Transverse colon (tissue), 4 donors: ENCODE measurements at regions not wholly inside any gene's neighbourhood (a gene's known extent, or its start where the extent isn't known, plus 50 kb on each side); places are given as distances from the start of the nearest gene placed in this dataset.

Experiments used
- DNase-seq: peaks from one replicate; pipeline ENCODE4 v3.0.0-alpha.2; 2019
- H3K27ac ChIP-seq, 4 donors: fragments of 200-600 bp; sonication (generic); 2 replicates each; pipeline ENCODE4 v1.5.1; 2016 to 2018; ENCODE audit warnings: inconsistent platforms in 4 of 4
- H3K27me3 ChIP-seq: fragments of 200-600 bp; sonication (generic); 2 replicates; pipeline ENCODE4 v1.5.1; 2017; ENCODE audit warnings: inconsistent platforms
- H3K36me3 ChIP-seq, 4 donors: fragments of 200-600 bp; sonication (generic); 2 replicates each; pipeline ENCODE4 v1.5.1; 2017 to 2019; ENCODE audit warnings: inconsistent platforms in 4 of 4
- H3K4me1 ChIP-seq, 4 donors: fragments of 200-600 bp; sonication (generic); 2 replicates each; pipeline ENCODE4 v1.5.1; 2017 to 2020; ENCODE audit warnings: inconsistent platforms in 4 of 4
- H3K4me3 ChIP-seq, 4 donors: fragments of 200-600 bp; sonication (generic); 1 replicate in 1 of 4; 2 replicates in 3 of 4; pipeline versions ENCODE4 v1.5.1 to v1.6.1; 2017 to 2019; ENCODE audit warnings: inconsistent platforms in 4 of 4
- H3K9me3 ChIP-seq, 2 donors: fragments of 200-600 bp; sonication (generic); 2 replicates each; pipeline ENCODE4 v1.5.1; 2017 to 2019; ENCODE audit warnings: inconsistent platforms in 2 of 2
- EP300 ChIP-seq: sonication (generic); formaldehyde crosslinking; IDR thresholded peaks from one replicate; pipeline ENCODE4 v1.6.1; 2017; ENCODE audit warnings: antibody characterized with exemption, low read depth
- POLR2A ChIP-seq: fragments of 450-650 bp; IDR thresholded peaks from one replicate; pipeline ENCODE4 v1.6.1; 2016; ENCODE audit warnings: antibody characterized with exemption, mild to moderate bottlenecking, moderate library complexity
- POLR2AphosphoS5 ChIP-seq, 3 donors: sonication (generic); formaldehyde crosslinking; IDR thresholded peaks; one replicate each; pipeline ENCODE4 v1.6.1; 2016; ENCODE audit warnings: antibody characterized with exemption in 3 of 3
- WGBS, 2 donors: methylation state at CpG; one replicate each; pipeline ENCODE4 v1.1.5; 2018; ENCODE audit warnings: low coverage in 1 of 2; 5-methylcytosine and 5-hydroxymethylcytosine counted together
- in situ Hi-C, 4 donors: fragments of 200-750 bp; cut with MboI; loops; one replicate each; pipeline versions ENCODE4 v1.15.0 to v1.15.1; 2017; ENCODE audit warnings: low sequenced_read_pairs in 3 of 4, low pct_ligation_motif_present in 1 of 4, low pct_unique_long_range_greater_than_20kb in 1 of 4
- intact Hi-C: fragments of 100-400 bp; cut with DNase I; formaldehyde crosslinking; loops from one replicate; pipeline ENCODE4 v1.15.1; 2023; ENCODE audit warnings: low total_unique reads
- TF ChIP-seq, protein P1 (sequence below), 5 experiments: fragments of 200-600 bp in 3 of 5; fragments of 450-650 bp in 2 of 5; sonication (generic) in 3 of 5; IDR thresholded peaks; 1 replicate in 2 of 5; 2 replicates in 3 of 5; pipeline ENCODE4 v1.5.1; 2016 to 2017; ENCODE audit warnings: antibody characterized with exemption in 5 of 5, inconsistent platforms in 3 of 5, mild to moderate bottlenecking in 2 of 5, moderate library complexity in 1 of 5

DNA sequence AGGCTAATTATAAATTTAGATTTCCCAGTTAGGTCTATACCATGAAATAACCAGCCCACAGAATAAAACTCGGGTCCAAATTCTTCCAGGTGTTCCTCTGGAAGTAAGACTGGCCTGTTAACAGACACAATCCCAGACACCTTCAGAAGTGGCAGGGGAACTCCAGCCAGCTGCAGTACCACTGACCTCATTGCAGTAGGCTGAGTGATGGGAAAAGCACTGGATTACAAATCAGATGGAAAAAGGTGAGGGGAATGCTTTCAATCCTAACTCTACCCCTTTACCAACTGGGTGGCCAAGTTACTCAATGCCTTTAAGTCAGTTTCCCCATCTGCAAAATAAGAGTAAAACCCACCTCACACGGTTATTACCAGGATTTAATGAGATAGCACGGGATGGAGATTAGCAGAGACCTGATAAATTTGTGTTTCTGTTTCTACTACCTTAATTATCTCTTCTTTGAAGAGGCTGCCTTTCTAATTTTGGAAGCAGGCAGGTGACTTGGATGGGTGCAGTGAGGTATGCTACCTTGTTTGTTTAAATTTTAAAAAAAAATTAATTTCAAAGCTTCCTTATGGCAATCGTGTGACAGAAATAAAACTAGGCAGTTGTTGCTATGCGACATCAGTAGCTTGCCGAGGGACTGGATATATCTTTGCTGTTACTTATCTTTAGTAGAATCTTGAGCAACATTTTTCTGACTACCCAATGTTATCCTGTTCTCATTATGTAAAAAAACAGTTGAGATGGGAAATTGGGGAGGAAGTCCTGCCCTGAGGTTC is 167.3 kb upstream of the GRIN2B start:
- WGBS, 2 donors, result 37 to 52% methylated on average over 5 to 6 of the region's 6 CpGs
- H3K9me3 ChIP-seq, result no peaks in the 10 kb centered on the region
- no peak overlapping the region for H3K27ac ChIP-seq
- H3K27me3 ChIP-seq, result no peaks in the 10 kb centered on the region
- DNase-seq, result no peak
- no peaks in the 10 kb centered on the region for H3K36me3 ChIP-seq
- TF ChIP-seq POLR2A, result no peak
- no peak for TF ChIP-seq POLR2AphosphoS5 (IDR thresholded peaks at IDR 0.05)
- TF ChIP-seq EP300, result no peak
- TF ChIP-seq, protein P1, sequence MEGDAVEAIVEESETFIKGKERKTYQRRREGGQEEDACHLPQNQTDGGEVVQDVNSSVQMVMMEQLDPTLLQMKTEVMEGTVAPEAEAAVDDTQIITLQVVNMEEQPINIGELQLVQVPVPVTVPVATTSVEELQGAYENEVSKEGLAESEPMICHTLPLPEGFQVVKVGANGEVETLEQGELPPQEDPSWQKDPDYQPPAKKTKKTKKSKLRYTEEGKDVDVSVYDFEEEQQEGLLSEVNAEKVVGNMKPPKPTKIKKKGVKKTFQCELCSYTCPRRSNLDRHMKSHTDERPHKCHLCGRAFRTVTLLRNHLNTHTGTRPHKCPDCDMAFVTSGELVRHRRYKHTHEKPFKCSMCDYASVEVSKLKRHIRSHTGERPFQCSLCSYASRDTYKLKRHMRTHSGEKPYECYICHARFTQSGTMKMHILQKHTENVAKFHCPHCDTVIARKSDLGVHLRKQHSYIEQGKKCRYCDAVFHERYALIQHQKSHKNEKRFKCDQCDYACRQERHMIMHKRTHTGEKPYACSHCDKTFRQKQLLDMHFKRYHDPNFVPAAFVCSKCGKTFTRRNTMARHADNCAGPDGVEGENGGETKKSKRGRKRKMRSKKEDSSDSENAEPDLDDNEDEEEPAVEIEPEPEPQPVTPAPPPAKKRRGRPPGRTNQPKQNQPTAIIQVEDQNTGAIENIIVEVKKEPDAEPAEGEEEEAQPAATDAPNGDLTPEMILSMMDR (IDR thresholded peaks at IDR 0.05), result no peak
- H3K4me3 ChIP-seq, result no peak overlapping the region
- in situ Hi-C loops (loop anchor here in 1 of 4 donors (25.0 kb wide), 1 partner anchor 811 kb away; no protein-coding TSS in a partner anchor), intact Hi-C loops (no loop called here)
- no peaks in the 10 kb centered on the region for H3K4me1 ChIP-seq

DNA sequence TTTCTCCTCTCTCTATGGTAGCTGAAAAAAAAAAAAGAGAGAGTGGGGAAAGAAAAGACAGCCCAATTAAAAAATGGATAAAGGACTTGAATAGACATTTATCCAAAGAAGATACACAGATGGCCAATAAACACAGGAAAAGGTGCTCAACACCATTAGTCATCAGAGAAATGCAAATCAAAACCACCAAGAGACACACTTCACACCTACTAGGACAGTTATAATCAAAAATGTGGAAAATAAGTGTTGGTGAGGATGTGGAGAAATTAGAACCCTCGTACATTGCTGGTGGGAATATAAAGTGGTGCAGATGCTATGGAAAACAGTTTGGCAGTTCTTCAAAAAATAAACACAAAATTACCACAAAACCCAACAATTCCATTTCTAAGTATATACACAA is 172.4 kb upstream of the GRIN2B start:
- no peak for DNase-seq
- 55 to 71% methylated on average over 1 of the region's 1 CpG for WGBS, 2 donors
- no peak overlapping the region for H3K4me3 ChIP-seq
- in situ Hi-C loops, result loop anchor here in 3 of 4 donors (25.0 kb wide), 4 partner anchors 292 to 892 kb away; no protein-coding TSS in a partner anchor
- no peaks in the 10 kb centered on the region for H3K9me3 ChIP-seq
- intact Hi-C loops, result no loop called here
- TF ChIP-seq POLR2A (no peak), EP300 (no peak), POLR2AphosphoS5 (IDR thresholded peaks at IDR 0.05) (no peak)
- TF ChIP-seq, protein P1 (IDR thresholded peaks at IDR 0.05), result no peak
- H3K36me3 ChIP-seq, result no peaks in the 10 kb centered on the region
- H3K4me1 ChIP-seq, result no peaks in the 10 kb centered on the region
- H3K27ac ChIP-seq, result no peak overlapping the region
- H3K27me3 ChIP-seq, result no peaks in the 10 kb centered on the region

DNA sequence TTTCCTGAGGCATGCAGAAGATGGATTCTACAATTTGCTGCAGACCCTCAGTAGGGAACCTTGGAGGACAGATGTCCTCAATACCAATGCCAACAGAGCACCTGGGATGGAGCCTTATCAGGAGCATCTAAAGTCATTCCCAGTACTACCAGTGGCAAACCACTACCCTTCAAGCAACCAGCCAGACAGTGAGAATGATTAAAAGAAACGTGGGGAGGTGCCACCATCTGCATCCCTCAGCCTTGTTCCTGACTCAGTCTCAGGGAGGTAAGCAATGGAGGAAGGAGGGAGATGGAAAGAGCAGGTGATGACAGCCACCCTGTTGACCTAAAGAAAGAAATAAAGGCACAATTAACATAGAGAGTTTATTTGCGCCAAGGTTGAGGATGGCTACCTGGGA is 175.2 kb upstream of the GRIN2B start:
- intact Hi-C loops (no loop called here), in situ Hi-C loops (loop anchor here in 3 of 4 donors (25.0 kb wide), 4 partner anchors 294 to 894 kb away; no protein-coding TSS in a partner anchor)
- no peaks in the 10 kb centered on the region for H3K27me3 ChIP-seq
- H3K4me1 ChIP-seq, result no peaks in the 10 kb centered on the region
- H3K36me3 ChIP-seq, result no peaks in the 10 kb centered on the region
- no peak for DNase-seq
- 67 to 76% methylated on average over 2 of the region's 2 CpGs for WGBS, 2 donors
- H3K4me3 ChIP-seq, result no peak overlapping the region
- H3K27ac ChIP-seq, result no peak overlapping the region
- no peaks in the 10 kb centered on the region for H3K9me3 ChIP-seq
- no peak for TF ChIP-seq POLR2AphosphoS5 (IDR thresholded peaks at IDR 0.05)
- TF ChIP-seq, protein P1 (IDR thresholded peaks at IDR 0.05), result no peak
- no peak for TF ChIP-seq EP300
- TF ChIP-seq POLR2A, result no peak

DNA sequence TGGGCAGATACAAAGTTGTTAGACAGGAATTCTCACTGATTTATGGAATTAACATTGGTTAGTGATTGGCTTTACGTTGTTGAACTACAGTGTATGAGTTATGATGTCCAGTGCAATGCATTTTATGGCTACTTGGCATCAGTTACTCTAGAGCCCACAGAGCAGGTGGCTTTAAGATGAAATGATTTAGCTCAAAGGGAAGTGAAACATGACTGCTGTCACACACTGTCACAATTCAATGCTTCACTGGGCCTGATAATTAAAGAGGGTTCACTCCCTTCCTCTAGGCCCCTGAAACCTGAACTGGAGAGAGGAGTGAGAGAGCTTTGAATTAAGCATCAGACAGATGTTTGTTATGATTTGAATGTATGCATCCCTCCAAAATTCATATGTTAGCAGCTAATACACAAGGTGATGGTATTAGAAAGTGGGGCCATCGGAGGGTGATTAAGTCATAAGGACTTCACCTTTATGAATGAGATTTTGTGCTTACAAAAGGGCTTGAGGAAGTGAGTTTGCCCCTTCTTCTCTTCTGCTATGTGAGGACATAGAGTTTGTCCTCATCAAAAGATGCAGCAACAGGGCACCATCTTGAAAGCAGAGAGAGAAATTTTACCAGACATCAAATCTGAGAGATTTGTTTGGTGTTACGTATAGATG is 175.8 kb upstream of the GRIN2B start:
- H3K27ac ChIP-seq, result no peak overlapping the region
- no peak overlapping the region for H3K4me3 ChIP-seq
- no peaks in the 10 kb centered on the region for H3K36me3 ChIP-seq
- in situ Hi-C loops (loop anchor here in 3 of 4 donors (25.0 kb wide), 4 partner anchors 295 to 895 kb away; no protein-coding TSS in a partner anchor), intact Hi-C loops (no loop called here)
- H3K9me3 ChIP-seq, result no peaks in the 10 kb centered on the region
- no peaks in the 10 kb centered on the region for H3K4me1 ChIP-seq
- DNase-seq, result no peak
- 69 to 92% methylated on average over 1 to 3 of the region's 3 CpGs for WGBS, 2 donors
- TF ChIP-seq POLR2A (no peak), POLR2AphosphoS5 (IDR thresholded peaks at IDR 0.05) (no peak), EP300 (no peak)
- TF ChIP-seq, protein P1 (IDR thresholded peaks at IDR 0.05), result no peak
- H3K27me3 ChIP-seq, result no peaks in the 10 kb centered on the region
